Mesenchymal stem cell (in vitro differentiated cells and primary cell): ENCODE measurements at regions not wholly inside any gene's neighbourhood (a gene's known extent, or its start where the extent isn't known, plus 50 kb on each side); places are given as distances from the start of the nearest gene placed in this dataset.

Experiments
- DNase-seq: peaks from one replicate; pipeline ENCODE4 v3.0.0-alpha.2; 2013
- H2AFZ ChIP-seq: one replicate; pipeline ENCODE4 v1.6.1; 2013; ENCODE audit warnings: low read depth, mild to moderate bottlenecking, control low read depth, inconsistent platforms, low read length, moderate library complexity
- H2AK5ac ChIP-seq: 2 replicates; pipeline ENCODE4 v1.6.1; 2013; ENCODE audit warnings: low read length, moderate library complexity, mild to moderate bottlenecking, inconsistent platforms; ENCODE audit not compliant: severe bottlenecking
- H2BK120ac ChIP-seq: one replicate; pipeline ENCODE4 v1.6.1; 2013; ENCODE audit warnings: low read depth, mild to moderate bottlenecking, inconsistent platforms, low read length, moderate library complexity
- H2BK12ac ChIP-seq, 2 experiments: one replicate each; pipeline ENCODE4 v1.6.1; 2013; ENCODE audit warnings: inconsistent platforms in 2 of 2, low read length in 2 of 2, mild to moderate bottlenecking in 2 of 2, moderate library complexity in 2 of 2, control low read depth in 1 of 2
- H2BK15ac ChIP-seq: one replicate; pipeline ENCODE4 v1.6.1; 2013; ENCODE audit warnings: mild to moderate bottlenecking, low read depth, inconsistent platforms; ENCODE audit not compliant: poor library complexity, severe bottlenecking
- H2BK5ac ChIP-seq: 2 replicates; pipeline ENCODE4 v1.6.1; 2013; ENCODE audit warnings: low read depth, mild to moderate bottlenecking, low read length, control low read depth, inconsistent platforms; ENCODE audit not compliant: poor library complexity, severe bottlenecking
- H3K14ac ChIP-seq, 2 experiments: one replicate each; pipeline ENCODE4 v1.6.1; 2013; ENCODE audit warnings: inconsistent platforms in 2 of 2, low read length in 2 of 2, control low read depth in 1 of 2, mild to moderate bottlenecking in 1 of 2, moderate library complexity in 1 of 2
- H3K18ac ChIP-seq, 2 experiments: one replicate each; pipeline ENCODE4 v1.6.1; 2013; ENCODE audit warnings: inconsistent platforms in 2 of 2, low read length in 2 of 2, control low read depth in 1 of 2, low read depth in 1 of 2, mild to moderate bottlenecking in 1 of 2
- H3K23ac ChIP-seq, 2 experiments: one replicate each; pipeline ENCODE4 v1.6.1; 2013; ENCODE audit warnings: inconsistent platforms in 2 of 2, low read length in 2 of 2, mild to moderate bottlenecking in 2 of 2, moderate library complexity in 2 of 2, control low read depth in 1 of 2
- H3K27ac ChIP-seq: 2 replicates; pipeline ENCODE4 v1.5.1; 2013; ENCODE audit warnings: mild to moderate bottlenecking, moderate library complexity, low read length, control low read depth, inconsistent platforms; ENCODE audit not compliant: poor library complexity, severe bottlenecking
- H3K27me3 ChIP-seq, 2 experiments: 2 replicates each; pipeline versions ENCODE4 v1.6.1 to v1.7.0; 2013; ENCODE audit warnings: low read length in 2 of 2, mild to moderate bottlenecking in 2 of 2, moderate library complexity in 2 of 2, control low read depth in 1 of 2, inconsistent platforms in 1 of 2; ENCODE audit not compliant: control insufficient read depth in 1 of 2, insufficient read depth in 1 of 2
- H3K36me3 ChIP-seq, 2 experiments: 2 replicates each; pipeline versions ENCODE4 v1.6.1 to v1.7.0; 2013; ENCODE audit warnings: low read length in 2 of 2, control low read depth in 1 of 2, inconsistent platforms in 1 of 2, low read depth in 1 of 2, mild to moderate bottlenecking in 1 of 2; ENCODE audit not compliant: insufficient read depth in 2 of 2, control insufficient read depth in 1 of 2
- H3K4ac ChIP-seq, 2 experiments: one replicate each; pipeline ENCODE4 v1.6.1; 2013; ENCODE audit warnings: inconsistent platforms in 2 of 2, low read length in 2 of 2, mild to moderate bottlenecking in 2 of 2, moderate library complexity in 2 of 2, control low read depth in 1 of 2, low read depth in 1 of 2
- H3K4me1 ChIP-seq: 2 replicates; pipeline ENCODE4 v1.6.1; 2013; ENCODE audit warnings: low read depth, low read length, control low read depth; ENCODE audit not compliant: control insufficient read depth, insufficient read depth
- H3K4me2 ChIP-seq: 2 replicates; pipeline ENCODE4 v1.6.1; 2013; ENCODE audit warnings: low read length, mild to moderate bottlenecking, inconsistent platforms; ENCODE audit not compliant: poor library complexity, severe bottlenecking
- H3K4me3 ChIP-seq, 2 experiments: 2 replicates each; pipeline versions ENCODE4 v1.5.1 to v1.7.0; 2013; ENCODE audit warnings: low read length in 2 of 2, mild to moderate bottlenecking in 2 of 2, control low read depth in 1 of 2, low read depth in 1 of 2; ENCODE audit not compliant: insufficient read depth in 1 of 2
- H3K79me1 ChIP-seq: replicated peaks from 2 replicates; pipeline ENCODE4 v1.6.1; 2013; ENCODE audit warnings: mild to moderate bottlenecking, control low read depth, low read length, inconsistent platforms; ENCODE audit not compliant: poor library complexity, severe bottlenecking
- H3K9ac ChIP-seq: 2 replicates; pipeline ENCODE4 v1.7.0; 2013; ENCODE audit warnings: mild to moderate bottlenecking, low read length, moderate library complexity
- H3K9me3 ChIP-seq: 2 replicates; pipeline ENCODE4 v1.7.0; 2013; ENCODE audit warnings: mild to moderate bottlenecking, low read length; ENCODE audit not compliant: control insufficient read depth
- H4K8ac ChIP-seq: one replicate; pipeline ENCODE4 v1.6.1; 2013; ENCODE audit warnings: inconsistent platforms, mild to moderate bottlenecking, low read length, moderate library complexity
- H4K91ac ChIP-seq: one replicate; pipeline ENCODE4 v1.6.1; 2013; ENCODE audit warnings: mild to moderate bottlenecking, low read length, inconsistent platforms
- WGBS: methylation state at CpG from one replicate; pipeline ENCODE4 v1.1.7; 2013; ENCODE audit warnings: mixed read lengths; 5-methylcytosine and 5-hydroxymethylcytosine counted together

DNA sequence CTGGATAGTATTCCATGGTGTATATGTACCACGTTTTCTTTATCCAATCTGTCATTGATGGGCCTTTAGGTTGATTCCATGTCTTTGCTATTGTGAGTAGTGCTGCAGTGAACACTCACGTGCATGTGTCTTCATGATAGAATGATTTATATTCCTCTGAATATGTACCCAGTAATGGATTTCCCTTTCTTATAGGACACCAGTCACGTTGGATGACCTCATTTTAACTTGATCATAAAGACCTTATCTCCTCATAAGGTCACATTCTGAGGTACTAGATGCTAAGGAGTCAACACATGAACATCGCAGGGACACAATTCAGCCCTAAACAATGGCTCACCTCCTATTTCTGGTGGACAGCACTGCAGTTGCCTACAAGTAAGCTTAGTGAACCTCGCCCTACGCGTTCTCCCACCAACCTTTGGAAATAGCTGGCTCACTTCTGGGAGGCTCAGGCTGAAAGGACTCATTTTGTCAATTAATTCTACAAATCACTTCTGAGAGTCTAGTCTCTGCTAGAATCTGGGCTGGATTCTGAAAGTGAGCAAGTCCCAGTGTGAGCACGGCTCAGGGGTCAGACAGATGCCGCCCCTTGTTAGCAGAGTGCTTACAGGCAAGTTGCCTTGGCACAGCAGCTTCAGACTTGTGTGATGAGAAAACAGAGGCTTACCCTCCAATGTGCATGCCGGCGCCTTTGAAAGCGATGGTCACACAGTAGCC lies 183.8 kb upstream of the GSC start:
- no peak for DNase-seq
- Histone ChIP-seq H4K91ac (no peak overlapping the region), H3K23ac (no peak overlapping the region), H3K4me1 (no peaks in the 10 kb centered on the region), H2BK120ac (no peak overlapping the region), H4K8ac (no peak overlapping the region), H3K18ac (no peak overlapping the region), H3K27me3 (peaks cover 0 to 42% of the 10 kb centered on the region in 2 experiments), H3K4me3 (no peak overlapping the region), H3K9me3 (no peaks in the 10 kb centered on the region), H3K14ac (no peak overlapping the region), H3K4me2 (no peak overlapping the region), H2AFZ (no peak overlapping the region), H3K9ac (no peak overlapping the region), H2BK15ac (no peak overlapping the region), H2AK5ac (no peak overlapping the region), H2BK5ac (no peak overlapping the region), H2BK12ac (no peak overlapping the region), H3K4ac (no peak overlapping the region), H3K36me3 (no peaks in the 10 kb centered on the region), H3K27ac (no peak overlapping the region), H3K79me1 (no peaks in the 10 kb centered on the region)
- WGBS, result 67% methylated on average over 11 of the region's 12 CpGs

DNA sequence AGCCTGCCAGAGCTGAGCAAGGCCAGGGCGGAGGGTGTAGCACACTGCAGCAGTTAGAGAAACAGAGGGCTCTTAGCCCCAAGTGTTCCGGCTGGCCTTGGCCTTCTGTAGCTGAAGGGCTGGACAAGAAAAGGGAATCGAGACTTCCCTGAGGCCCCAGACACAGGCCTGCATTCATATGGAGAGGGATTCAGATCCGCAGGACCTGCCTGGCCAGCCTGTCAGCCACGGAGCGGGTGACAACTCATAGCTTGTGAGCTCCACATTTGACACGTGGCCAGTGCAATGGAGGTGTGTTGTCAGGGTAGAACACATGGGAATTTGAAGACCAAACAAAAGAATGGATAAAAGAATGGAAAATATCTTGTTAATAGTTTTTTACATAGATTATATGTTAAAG lies 182.2 kb upstream of the GSC start:
- H3K27ac ChIP-seq, result no peak overlapping the region
- no peak overlapping the region for H3K14ac ChIP-seq
- H2AK5ac ChIP-seq, result no peak overlapping the region
- H4K91ac ChIP-seq, result no peak overlapping the region
- no peak overlapping the region for H3K4me2 ChIP-seq
- H4K8ac ChIP-seq, result no peak overlapping the region
- no peak overlapping the region for H3K4me3 ChIP-seq
- no peaks in the 10 kb centered on the region for H3K4me1 ChIP-seq
- no peak overlapping the region for H3K18ac ChIP-seq
- no peaks in the 10 kb centered on the region for H3K36me3 ChIP-seq
- H3K4ac ChIP-seq, result no peak overlapping the region
- H2BK15ac ChIP-seq, result no peak overlapping the region
- no peak overlapping the region for H3K23ac ChIP-seq
- H2BK12ac ChIP-seq, result no peak overlapping the region
- 61% methylated on average over 7 of the region's 7 CpGs for WGBS
- peaks cover 5% of the 10 kb centered on the region for H3K9me3 ChIP-seq
- no peak for DNase-seq
- no peak overlapping the region for H2BK120ac ChIP-seq
- H3K9ac ChIP-seq, result no peak overlapping the region
- no peaks in the 10 kb centered on the region for H3K79me1 ChIP-seq
- peaks cover 0 to 29% of the 10 kb centered on the region in 2 experiments for H3K27me3 ChIP-seq
- no peak overlapping the region for H2BK5ac ChIP-seq
- H2AFZ ChIP-seq, result no peak overlapping the region

DNA sequence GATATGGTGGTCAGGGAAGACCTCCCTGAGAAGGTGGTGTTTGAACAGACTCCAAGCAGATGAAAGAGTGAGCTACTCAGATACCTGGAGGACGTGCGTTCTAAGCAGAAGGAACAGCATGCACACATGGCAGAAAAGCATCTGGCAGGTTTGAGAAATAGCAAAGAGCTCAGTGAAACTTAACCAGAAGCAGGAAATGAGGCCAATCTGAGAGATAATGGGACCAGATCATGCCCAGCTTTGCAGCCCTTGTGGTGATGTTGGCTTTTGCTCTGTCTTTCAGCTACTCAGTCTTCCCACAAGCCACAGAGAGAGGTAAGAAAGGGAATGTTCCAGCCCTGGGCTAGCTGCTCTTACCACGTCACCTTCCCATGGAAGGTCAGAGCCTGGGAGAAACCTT lies 176.3 kb upstream of the GSC start:
- Histone ChIP-seq H3K79me1 (no peaks in the 10 kb centered on the region), H3K9me3 (peaks cover 5% of the 10 kb centered on the region), H3K9ac (no peak overlapping the region), H3K27ac (no peak overlapping the region), H3K4ac (no peak overlapping the region), H3K23ac (no peak overlapping the region), H4K91ac (no peak overlapping the region), H2BK15ac (no peak overlapping the region), H3K14ac (no peak overlapping the region), H3K27me3 (peaks cover 0 to 29% of the 10 kb centered on the region in 2 experiments), H2BK120ac (no peak overlapping the region), H2BK12ac (no peak overlapping the region), H3K18ac (no peak overlapping the region), H2BK5ac (no peak overlapping the region), H3K4me2 (no peak overlapping the region), H3K4me3 (no peak overlapping the region), H3K4me1 (no peaks in the 10 kb centered on the region), H2AK5ac (no peak overlapping the region), H4K8ac (no peak overlapping the region), H2AFZ (no peak overlapping the region), H3K36me3 (no peaks in the 10 kb centered on the region)
- WGBS, result 69% methylated on average over 3 of the region's 3 CpGs
- no peak for DNase-seq

DNA sequence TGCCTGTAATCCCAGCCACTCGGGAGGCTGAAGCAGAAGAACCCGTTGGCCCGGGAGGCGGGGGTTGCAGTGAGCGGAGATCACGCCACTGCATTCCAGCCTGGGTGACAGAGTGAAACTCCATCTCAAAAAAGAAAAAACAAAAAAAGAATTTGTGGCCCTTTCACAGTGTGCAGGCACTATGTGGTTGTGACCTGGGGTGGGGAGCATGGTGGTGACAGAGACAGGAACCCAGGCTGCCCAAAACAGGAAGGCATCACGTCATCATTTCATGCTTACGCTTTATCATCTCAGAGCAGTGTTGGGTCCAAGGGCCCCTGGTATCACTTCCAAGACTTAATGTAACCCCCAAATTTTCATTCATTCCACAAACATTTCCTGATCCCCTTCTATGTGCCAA lies 175.7 kb upstream of the GSC start:
- Histone ChIP-seq H3K36me3 (no peaks in the 10 kb centered on the region), H3K23ac (no peak overlapping the region), H3K4me1 (peaks cover 2% of the 10 kb centered on the region), H3K9me3 (peaks cover 5% of the 10 kb centered on the region), H3K27me3 (peaks cover 0 to 24% of the 10 kb centered on the region in 2 experiments), H3K9ac (no peak overlapping the region), H3K14ac (no peak overlapping the region), H3K27ac (no peak overlapping the region), H2AK5ac (no peak overlapping the region), H3K18ac (no peak overlapping the region), H2BK15ac (no peak overlapping the region), H2AFZ (no peak overlapping the region), H2BK12ac (no peak overlapping the region), H3K4me3 (no peak overlapping the region), H3K4ac (no peak overlapping the region), H2BK5ac (no peak overlapping the region), H2BK120ac (no peak overlapping the region), H4K91ac (no peak overlapping the region), H3K4me2 (no peak overlapping the region), H3K79me1 (no peaks in the 10 kb centered on the region), H4K8ac (no peak overlapping the region)
- WGBS, result 89% methylated on average over 7 of the region's 8 CpGs
- no peak for DNase-seq
